ENCODE measurements at regions not wholly inside any gene's neighbourhood (a gene's known extent, or its start where the extent isn't known, plus 50 kb on each side); places are given as distances from the start of the nearest gene placed in this dataset.

- no peak for DNase-seq
These were observed 157.8 kb downstream of the NXNL2 start for GRCh38 chr9:88692827-88693226.

- no peak for DNase-seq
These were observed 159.6 kb downstream of the NXNL2 start for GRCh38 chr9:88694625-88695024.

GRCh38 chr9:88696501-88696900 lies 161.5 kb downstream of the NXNL2 start:
- no peak for DNase-seq

- DNase-seq: peak; percentile 45 to 51
These were observed 162.9 kb downstream of the NXNL2 start for GRCh38 chr9:88697764-88698432.

- DNase-seq: no peak
These were observed 168.0 kb downstream of the NXNL2 start for GRCh38 chr9:88702985-88703384.

GRCh38 chr9:88706193-88707113 lies 171.5 kb downstream of the NXNL2 start:
- DNase-seq: no peak

GRCh38 chr9:88710449-88710848 lies 175.5 kb downstream of the NXNL2 start:
- no peak for DNase-seq

- no peak for DNase-seq
These were observed 176.7 kb downstream of the NXNL2 start for GRCh38 chr9:88711719-88712118.

- no peak for DNase-seq
These were observed 177.5 kb downstream of the NXNL2 start for GRCh38 chr9:88712484-88712883.

- no peak for DNase-seq
These were observed 178.0 kb downstream of the NXNL2 start for GRCh38 chr9:88713010-88713409.

GRCh38 chr9:88716596-88717290 lies 181.8 kb downstream of the NXNL2 start:
- DNase-seq: no peak

GRCh38 chr9:88721025-88721424 lies 186.0 kb downstream of the NXNL2 start:
- no peak for DNase-seq

- no peak for DNase-seq
These were observed 186.7 kb downstream of the NXNL2 start for GRCh38 chr9:88721495-88722279.

- DNase-seq: no peak
These were observed 187.8 kb downstream of the NXNL2 start for GRCh38 chr9:88722753-88723152.

- DNase-seq: no peak
These were observed 188.8 kb downstream of the NXNL2 start for GRCh38 chr9:88723751-88724150.

- no peak for DNase-seq
These were observed 189.4 kb downstream of the NXNL2 start for GRCh38 chr9:88724331-88724730.

GRCh38 chr9:88725300-88726019 lies 190.5 kb downstream of the NXNL2 start:
- DNase-seq: no peak

- DNase-seq: no peak
These were observed 191.8 kb downstream of the NXNL2 start for GRCh38 chr9:88726803-88727202.

GRCh38 chr9:88730780-88731179 lies 195.8 kb downstream of the NXNL2 start:
- no peak for DNase-seq

- DNase-seq: no peak
These were observed 197.2 kb downstream of the NXNL2 start for GRCh38 chr9:88732128-88732527.
